ENCODE measurements at regions not wholly inside any gene's neighbourhood (a gene's known extent, or its start where the extent isn't known, plus 50 kb on each side); places are given as distances from the start of the nearest gene placed in this dataset.

DNA sequence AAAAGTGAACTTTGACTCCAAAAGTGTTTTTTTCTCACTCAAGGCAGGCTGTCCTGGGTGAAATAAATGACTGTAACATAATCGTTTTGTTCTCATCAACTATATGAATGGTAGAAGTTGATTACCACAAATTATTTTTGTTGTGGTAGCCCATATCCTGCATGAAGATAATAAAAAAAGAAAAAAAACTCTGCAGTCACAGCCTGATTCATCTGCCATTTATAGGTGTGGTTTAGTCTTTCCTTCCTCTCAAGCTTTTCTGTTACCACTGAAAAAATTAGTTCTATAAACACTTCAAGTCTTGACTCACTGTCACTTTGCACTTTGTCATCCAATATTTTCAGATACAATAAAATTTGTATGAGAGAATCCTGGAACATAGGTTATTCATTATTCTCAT, 522.0 kb downstream of the PLCL1 start:
- TF ChIP-seq, protein P1, sequence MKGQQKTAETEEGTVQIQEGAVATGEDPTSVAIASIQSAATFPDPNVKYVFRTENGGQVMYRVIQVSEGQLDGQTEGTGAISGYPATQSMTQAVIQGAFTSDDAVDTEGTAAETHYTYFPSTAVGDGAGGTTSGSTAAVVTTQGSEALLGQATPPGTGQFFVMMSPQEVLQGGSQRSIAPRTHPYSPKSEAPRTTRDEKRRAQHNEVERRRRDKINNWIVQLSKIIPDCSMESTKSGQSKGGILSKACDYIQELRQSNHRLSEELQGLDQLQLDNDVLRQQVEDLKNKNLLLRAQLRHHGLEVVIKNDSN (IDR thresholded peaks at IDR 0.05), result no peak
- TF ChIP-seq EP300 (IDR thresholded peaks at IDR 0.05; ENCODE audit: borderline replicate concordance), result no peak
- no peak for TF ChIP-seq TCF12 (IDR thresholded peaks at IDR 0.05; ENCODE audit: low read depth)
- TF ChIP-seq, protein P2, sequence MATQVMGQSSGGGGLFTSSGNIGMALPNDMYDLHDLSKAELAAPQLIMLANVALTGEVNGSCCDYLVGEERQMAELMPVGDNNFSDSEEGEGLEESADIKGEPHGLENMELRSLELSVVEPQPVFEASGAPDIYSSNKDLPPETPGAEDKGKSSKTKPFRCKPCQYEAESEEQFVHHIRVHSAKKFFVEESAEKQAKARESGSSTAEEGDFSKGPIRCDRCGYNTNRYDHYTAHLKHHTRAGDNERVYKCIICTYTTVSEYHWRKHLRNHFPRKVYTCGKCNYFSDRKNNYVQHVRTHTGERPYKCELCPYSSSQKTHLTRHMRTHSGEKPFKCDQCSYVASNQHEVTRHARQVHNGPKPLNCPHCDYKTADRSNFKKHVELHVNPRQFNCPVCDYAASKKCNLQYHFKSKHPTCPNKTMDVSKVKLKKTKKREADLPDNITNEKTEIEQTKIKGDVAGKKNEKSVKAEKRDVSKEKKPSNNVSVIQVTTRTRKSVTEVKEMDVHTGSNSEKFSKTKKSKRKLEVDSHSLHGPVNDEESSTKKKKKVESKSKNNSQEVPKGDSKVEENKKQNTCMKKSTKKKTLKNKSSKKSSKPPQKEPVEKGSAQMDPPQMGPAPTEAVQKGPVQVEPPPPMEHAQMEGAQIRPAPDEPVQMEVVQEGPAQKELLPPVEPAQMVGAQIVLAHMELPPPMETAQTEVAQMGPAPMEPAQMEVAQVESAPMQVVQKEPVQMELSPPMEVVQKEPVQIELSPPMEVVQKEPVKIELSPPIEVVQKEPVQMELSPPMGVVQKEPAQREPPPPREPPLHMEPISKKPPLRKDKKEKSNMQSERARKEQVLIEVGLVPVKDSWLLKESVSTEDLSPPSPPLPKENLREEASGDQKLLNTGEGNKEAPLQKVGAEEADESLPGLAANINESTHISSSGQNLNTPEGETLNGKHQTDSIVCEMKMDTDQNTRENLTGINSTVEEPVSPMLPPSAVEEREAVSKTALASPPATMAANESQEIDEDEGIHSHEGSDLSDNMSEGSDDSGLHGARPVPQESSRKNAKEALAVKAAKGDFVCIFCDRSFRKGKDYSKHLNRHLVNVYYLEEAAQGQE (IDR thresholded peaks at IDR 0.05; ENCODE audit: low read depth), result no peak
- no peak for TF ChIP-seq ZBTB7A (IDR thresholded peaks at IDR 0.05; ENCODE audit: low read depth)
- TF ChIP-seq, protein P3, sequence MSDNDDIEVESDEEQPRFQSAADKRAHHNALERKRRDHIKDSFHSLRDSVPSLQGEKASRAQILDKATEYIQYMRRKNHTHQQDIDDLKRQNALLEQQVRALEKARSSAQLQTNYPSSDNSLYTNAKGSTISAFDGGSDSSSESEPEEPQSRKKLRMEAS (IDR thresholded peaks at IDR 0.05), result no peak
- TF ChIP-seq EGR1 (IDR thresholded peaks at IDR 0.05), result no peak
- no peak for TF ChIP-seq TEAD4 (IDR thresholded peaks at IDR 0.05)
- no peak for TF ChIP-seq FOXM1 (IDR thresholded peaks at IDR 0.05; ENCODE audit: borderline replicate concordance, low read depth)
- TF ChIP-seq CREB1 (IDR thresholded peaks at IDR 0.05; ENCODE audit: low read depth), result no peak
- TF ChIP-seq CEBPB (IDR thresholded peaks at IDR 0.05), result no peak
- no peak for TF ChIP-seq NFIC (IDR thresholded peaks at IDR 0.05)

DNA sequence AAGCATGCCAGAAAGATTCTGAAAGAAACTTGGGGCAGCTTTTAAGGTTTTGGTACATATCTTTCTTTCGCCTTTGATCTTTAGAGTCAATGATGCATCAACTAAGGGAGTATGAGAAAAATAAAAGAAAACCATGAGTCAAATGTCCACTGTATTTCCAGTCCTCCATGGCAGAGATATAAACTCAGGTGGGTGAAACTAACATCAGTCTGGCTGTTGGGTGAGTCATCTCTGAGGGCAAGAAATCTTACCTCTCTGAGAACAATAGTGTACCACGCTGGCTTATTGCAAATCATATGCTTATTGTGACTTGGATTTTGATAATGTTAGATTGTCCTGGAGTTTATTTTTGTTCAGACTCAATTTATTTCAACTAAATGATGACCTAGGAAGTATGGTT, 521.0 kb downstream of the PLCL1 start:
- no peak for TF ChIP-seq TAF1 (IDR thresholded peaks at IDR 0.05; ENCODE audit: low read depth)
- TF ChIP-seq NFIC (IDR thresholded peaks at IDR 0.05), result no peak
- no peak for TF ChIP-seq CEBPB (IDR thresholded peaks at IDR 0.05)
- no peak for TF ChIP-seq TEAD4 (IDR thresholded peaks at IDR 0.05)
- TF ChIP-seq YY1 (IDR thresholded peaks at IDR 0.05; ENCODE audit: low read depth), result no peak
- no peak for TF ChIP-seq ZBTB7A (IDR thresholded peaks at IDR 0.05; ENCODE audit: low read depth)
- TF ChIP-seq EP300 (IDR thresholded peaks at IDR 0.05; ENCODE audit: borderline replicate concordance), result no peak
- TF ChIP-seq RAD21 (IDR thresholded peaks at IDR 0.05; ENCODE audit: low read depth), result no peak
- no peak for TF ChIP-seq CREB1 (IDR thresholded peaks at IDR 0.05; ENCODE audit: low read depth)
- TF ChIP-seq, protein P1 (IDR thresholded peaks at IDR 0.05), result no peak
- TF ChIP-seq, protein P2 (IDR thresholded peaks at IDR 0.05; ENCODE audit: low read depth), result no peak
- no peak for TF ChIP-seq TCF12 (IDR thresholded peaks at IDR 0.05; ENCODE audit: low read depth)
- TF ChIP-seq, protein P3 (IDR thresholded peaks at IDR 0.05), result no peak
- TF ChIP-seq EGR1 (IDR thresholded peaks at IDR 0.05), result no peak
- TF ChIP-seq FOXM1 (IDR thresholded peaks at IDR 0.05; ENCODE audit: borderline replicate concordance, low read depth), result no peak

DNA sequence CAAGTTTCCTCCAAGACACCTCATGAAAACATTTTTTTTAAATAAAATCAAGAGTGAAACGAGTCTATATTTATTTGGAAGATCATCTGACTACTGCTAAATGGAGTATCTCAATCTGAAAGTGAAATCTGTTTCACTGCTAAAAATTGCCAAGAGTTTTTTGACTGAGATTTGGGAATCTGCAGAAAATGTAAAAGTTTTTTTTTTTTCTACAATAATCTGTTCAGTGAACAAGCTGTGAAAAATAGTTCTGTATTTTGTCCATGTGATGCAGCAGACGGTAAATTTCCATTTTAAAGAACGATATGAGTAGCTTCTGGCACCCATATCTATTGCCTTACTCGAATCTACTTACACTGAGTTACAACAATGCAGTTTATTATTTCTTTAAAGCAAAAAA, 519.7 kb downstream of the PLCL1 start:
- TF ChIP-seq RAD21 (IDR thresholded peaks at IDR 0.05; ENCODE audit: low read depth) (no peak), NFIC (IDR thresholded peaks at IDR 0.05) (no peak), TEAD4 (IDR thresholded peaks at IDR 0.05) (no peak), ZBTB7A (IDR thresholded peaks at IDR 0.05; ENCODE audit: low read depth) (no peak), TCF12 (IDR thresholded peaks at IDR 0.05; ENCODE audit: low read depth) (no peak), TAF1 (IDR thresholded peaks at IDR 0.05; ENCODE audit: low read depth) (no peak), CEBPB (IDR thresholded peaks at IDR 0.05) (no peak), EGR1 (IDR thresholded peaks at IDR 0.05) (no peak), EP300 (IDR thresholded peaks at IDR 0.05; ENCODE audit: borderline replicate concordance) (no peak), YY1 (IDR thresholded peaks at IDR 0.05; ENCODE audit: low read depth) (no peak), FOXM1 (IDR thresholded peaks at IDR 0.05; ENCODE audit: borderline replicate concordance, low read depth) (no peak), CREB1 (IDR thresholded peaks at IDR 0.05; ENCODE audit: low read depth) (no peak)
- TF ChIP-seq, protein P3 (IDR thresholded peaks at IDR 0.05), result no peak
- TF ChIP-seq, protein P2 (IDR thresholded peaks at IDR 0.05; ENCODE audit: low read depth), result no peak
- TF ChIP-seq, protein P1 (IDR thresholded peaks at IDR 0.05), result no peak

DNA sequence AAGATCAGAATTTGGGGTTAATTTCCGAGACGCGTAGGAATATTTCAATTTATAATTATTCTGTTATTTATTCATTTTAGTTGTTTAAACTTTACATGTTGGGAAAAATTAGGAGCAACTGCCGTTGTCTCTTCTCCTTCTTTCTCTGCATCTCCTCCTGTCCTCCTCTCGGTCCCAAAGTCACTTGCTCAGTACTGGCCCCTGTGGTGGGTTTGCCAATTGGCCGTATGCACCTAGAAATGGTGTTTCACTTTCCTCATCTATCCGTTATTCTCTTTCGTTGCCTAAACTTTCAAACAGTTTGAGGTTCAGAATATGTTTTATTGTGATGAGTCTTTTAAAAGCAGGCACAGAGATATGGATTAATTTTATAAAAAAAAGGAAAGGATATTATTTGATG, 517.9 kb downstream of the PLCL1 start:
- no peak for TF ChIP-seq EP300 (IDR thresholded peaks at IDR 0.05; ENCODE audit: borderline replicate concordance)
- no peak for TF ChIP-seq TEAD4 (IDR thresholded peaks at IDR 0.05)
- no peak for TF ChIP-seq CEBPB (IDR thresholded peaks at IDR 0.05)
- TF ChIP-seq ZBTB7A (IDR thresholded peaks at IDR 0.05; ENCODE audit: low read depth), result no peak

Measured in Ishikawa (cell line).